Testis (tissue), 2 donors: ENCODE measurements at regions not wholly inside any gene's neighbourhood (a gene's known extent, or its start where the extent isn't known, plus 50 kb on each side); places are given as distances from the start of the nearest gene placed in this dataset.

Source experiments
- CTCF ChIP-seq, 3 experiments: fragments of 450-650 bp in 2 of 3; fragments of 200-600 bp in 1 of 3; sonication (generic) in 1 of 3; IDR thresholded peaks; one replicate each; pipeline ENCODE4 v1.5.1; 2016 to 2019; ENCODE audit warnings: antibody characterized with exemption in 3 of 3, mild to moderate bottlenecking in 2 of 3, moderate library complexity in 1 of 3
- POLR2A ChIP-seq: fragments of 450-650 bp; IDR thresholded peaks from one replicate; pipeline ENCODE4 v1.6.1; 2017; ENCODE audit warnings: antibody characterized with exemption, mild to moderate bottlenecking, moderate library complexity

DNA sequence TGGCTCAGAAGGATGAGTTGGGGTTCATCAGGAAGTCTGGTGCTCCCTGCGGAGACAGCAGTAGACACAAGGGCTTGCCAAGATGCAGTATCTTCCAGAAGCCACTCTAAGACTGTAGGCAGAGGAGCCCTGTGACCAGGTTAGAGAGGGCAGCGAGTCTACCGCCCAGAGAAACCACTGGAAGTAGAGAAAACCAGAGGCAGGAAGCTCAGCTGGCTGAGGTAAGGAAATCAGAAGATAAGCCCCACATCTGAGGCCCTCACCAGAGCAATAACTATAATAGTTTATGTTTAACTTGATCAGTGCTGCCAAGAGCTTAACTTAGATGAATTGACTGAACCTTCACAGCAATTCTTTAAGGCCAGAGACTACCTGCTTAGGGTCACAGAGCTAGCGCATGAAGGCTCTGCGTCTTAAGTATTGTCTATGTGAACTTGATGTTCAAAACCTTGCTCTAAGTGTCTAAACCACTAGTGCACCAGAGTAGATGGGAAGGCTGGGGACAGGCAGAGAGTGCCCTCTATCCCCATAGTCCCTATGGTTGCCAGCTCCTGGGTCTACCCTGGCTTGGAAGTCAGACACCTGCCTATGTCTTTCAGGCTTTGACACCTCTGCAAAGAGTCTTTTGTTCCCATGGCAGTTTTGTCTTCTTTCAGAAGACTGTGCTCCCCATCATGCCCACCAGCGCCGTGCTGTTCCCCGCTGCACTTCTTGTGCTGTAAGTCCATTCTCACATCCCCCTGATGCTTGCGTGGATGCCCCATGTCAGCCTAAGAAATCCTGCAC, 228.2 kb upstream of the KLF4 start:
- TF ChIP-seq CTCF (IDR thresholded peaks at IDR 0.05) (no peak), POLR2A (no peak)
